K562 (cell line): ENCODE measurements at regions not wholly inside any gene's neighbourhood (a gene's known extent, or its start where the extent isn't known, plus 50 kb on each side); places are given as distances from the start of the nearest gene placed in this dataset.

ENCODE experiments used
- ATAC-seq: fragments of 200-7000 bp; cut with Tn5 transposase; 3 replicates; pipeline ENCODE4 v1.9.1; 2020; ENCODE audit warnings: moderate library complexity
- BruUV-seq: library from RNA; stranded (reverse); fragments of 400-500 nt; replicated peaks from 2 replicates; lab custom pipeline; 2021; lab: Mats Ljungman, UMichigan
- CTCF ChIA-PET: fragments of 300-600 bp; formaldehyde crosslinking; extraction: SDS; loops from one replicate; lab custom pipeline; 2021; ENCODE audit warnings: low intra/inter-chr PET ratio; lab: Yijun Ruan, JAX
- POLR2A ChIA-PET: fragments of 300-600, 350-650 bp; sonication (Branson Sonifier 250); formaldehyde crosslinking; extraction: SDS; loops from one replicate; lab custom pipeline; 2021; ENCODE audit warnings: antibody characterized with exemption, inconsistent platforms; lab: Yijun Ruan, JAX
- DNase-seq, 4 experiments: peaks; one replicate each; pipeline versions ENCODE4 v3.0.0 to v3.0.0-alpha.2; 2011 to 2018; ENCODE audit warnings: low spot score in 3 of 4, mixed read lengths in 3 of 4; ENCODE audit errors: extremely low read depth in 1 of 4
- FAIRE-seq: peaks from 2 replicates; lab custom pipeline; 2011; peaks lifted over from hg19 to GRCh38; lab: Jason Lieb, UNC
- H2AFZ ChIP-seq: 2 replicates; pipeline ENCODE4 v1.6.0; 2011; ENCODE audit warnings: low read depth, low read length, control low read depth, inconsistent platforms
- H3K27ac ChIP-seq: fragments of 200-600 bp; 3 replicates; pipeline ENCODE4 v1.8.0; 2011; ENCODE audit warnings: low read depth, mild to moderate bottlenecking, control low read depth, inconsistent platforms, low read length, moderate library complexity, mixed read lengths; ENCODE audit errors: extremely low read depth
- H3K27me3 ChIP-seq, 2 experiments: fragments of 300-600 bp in 1 of 2; 2 replicates in 1 of 2; 3 replicates in 1 of 2; pipeline versions ENCODE4 v1.6.0 to v1.8.0; 2011; ENCODE audit warnings: inconsistent platforms in 2 of 2, low read length in 2 of 2, mild to moderate bottlenecking in 1 of 2, mixed read lengths in 1 of 2, moderate library complexity in 1 of 2; ENCODE audit not compliant: control insufficient read depth in 2 of 2, insufficient read depth in 2 of 2
- H3K36me3 ChIP-seq: fragments of 300-600 bp; 3 replicates; pipeline ENCODE4 v1.8.0; 2011; ENCODE audit warnings: mild to moderate bottlenecking, low read length, inconsistent platforms; ENCODE audit not compliant: control insufficient read depth, insufficient read depth
- H3K4me1 ChIP-seq, 2 experiments: fragments of 200-600 bp in 1 of 2; replicated peaks in 1 of 2; 2 replicates in 1 of 2; 3 replicates in 1 of 2; pipeline versions ENCODE4 v1.5.1 to v1.8.0; 2011; ENCODE audit warnings: inconsistent platforms in 2 of 2, low read length in 2 of 2, mild to moderate bottlenecking in 1 of 2, mixed read lengths in 1 of 2, moderate library complexity in 1 of 2; ENCODE audit not compliant: control insufficient read depth in 2 of 2, insufficient read depth in 2 of 2
- H3K4me2 ChIP-seq: 2 replicates; pipeline ENCODE4 v1.6.1; 2011; ENCODE audit warnings: low read length, control low read depth, inconsistent platforms, mixed read lengths; ENCODE audit not compliant: insufficient read depth
- H3K4me3 ChIP-seq: fragments of 200-600 bp; sonication (generic), shearing (Covaris generic); 2 replicates; pipeline ENCODE4 v1.5.1; 2016; ENCODE audit warnings: control low read depth, inconsistent platforms
- H3K79me2 ChIP-seq: fragments of 200-600 bp; 3 replicates; pipeline ENCODE4 v1.8.0; 2011; ENCODE audit warnings: low read length, inconsistent platforms; ENCODE audit not compliant: control insufficient read depth, insufficient read depth
- H3K9ac ChIP-seq, 2 experiments: 2 replicates each; pipeline versions ENCODE4 v1.6.0 to v1.6.1; 2011; ENCODE audit warnings: low read depth in 2 of 2, low read length in 2 of 2, control low read depth in 1 of 2, inconsistent platforms in 1 of 2, mild to moderate bottlenecking in 1 of 2, mixed read lengths in 1 of 2; ENCODE audit not compliant: insufficient read depth in 1 of 2
- H3K9me1 ChIP-seq: one replicate; pipeline ENCODE4 v1.6.0; 2011; ENCODE audit warnings: inconsistent platforms, mild to moderate bottlenecking, low read length, moderate library complexity; ENCODE audit not compliant: control insufficient read depth, insufficient read depth
- H3K9me3 ChIP-seq: replicated peaks from 2 replicates; pipeline ENCODE4 v1.5.1; 2011; ENCODE audit warnings: low read depth, low read length, inconsistent platforms; ENCODE audit not compliant: control insufficient read depth, insufficient read depth
- H4K20me1 ChIP-seq: replicated peaks from 2 replicates; pipeline ENCODE4 v1.6.1; 2011; ENCODE audit warnings: low read length, inconsistent platforms, mixed read lengths; ENCODE audit not compliant: control insufficient read depth, insufficient read depth
- CBX3 ChIP-seq, 2 experiments: IDR thresholded peaks; 1 replicate in 1 of 2; 2 replicates in 1 of 2; pipeline ENCODE4 v1.6.1; 2012; ENCODE audit warnings: inconsistent platforms in 2 of 2, low read length in 2 of 2, borderline replicate concordance in 1 of 2, control low read depth in 1 of 2
- GTF3C2 ChIP-seq: IDR thresholded peaks from 3 replicates; pipeline ENCODE4 v1.6.1; 2011; ENCODE audit warnings: borderline replicate concordance, mild to moderate bottlenecking, moderate library complexity; ENCODE audit not compliant: insufficient read length; ENCODE audit errors: extremely low read depth
- HNRNPUL1 ChIP-seq: fragments of 200-400 bp; formaldehyde crosslinking; IDR thresholded peaks from 2 replicates; pipeline ENCODE4 v1.6.1; 2017; ENCODE audit warnings: low read length
- KLF16 ChIP-seq: IDR thresholded peaks from 2 replicates; pipeline ENCODE4 v1.6.1; 2016; ENCODE audit warnings: antibody characterized with exemption
- TRIM24 ChIP-seq, 2 experiments: fragments of 450-650 bp; IDR thresholded peaks; 2 replicates each; pipeline ENCODE4 v1.6.1; 2016
- TRIM28 ChIP-seq: fragments of 450-650 bp; IDR thresholded peaks from 2 replicates; pipeline ENCODE4 v1.6.1; 2017
- WGBS: fragments of 100-300 bp; shearing (Covaris generic); methylation state at CpG from one replicate; pipeline ENCODE4 v1.1.6; 2016; ENCODE audit warnings: low coverage, mixed read lengths; ENCODE audit not compliant: insufficient coverage; ENCODE audit errors: missing lambda C conversion rate; 5-methylcytosine and 5-hydroxymethylcytosine counted together
- in situ Hi-C: fragments of 300-500 bp; cut with MboI; formaldehyde crosslinking; loops from 4 replicates; pipeline ENCODE4 v1.15.0; 2018; ENCODE audit warnings: inconsistent platforms, mixed read lengths
- intact Hi-C: fragments of 100-400 bp; cut with micrococcal nuclease; formaldehyde crosslinking; loops from 2 replicates; pipeline ENCODE4 v1.14.2; 2022
- TF ChIP-seq, protein P1 (sequence below), 2 experiments: fragments of 450-650 bp; formaldehyde crosslinking in 1 of 2; IDR thresholded peaks; 2 replicates each; pipeline versions ENCODE4 v1.4.0 to v1.6.1; 2014 to 2020; ENCODE audit warnings: mild to moderate bottlenecking in 2 of 2, borderline replicate concordance in 1 of 2, low read depth in 1 of 2

- ATAC-seq (no peak), FAIRE-seq (no peak), DNase-seq (no peak)
- POLR2A ChIA-PET: interaction anchor here (1.9 kb wide), 1 partner anchor 10 kb away, joined by 4 read pairs; no protein-coding TSS in a partner anchor
- intact Hi-C loops: no loop called here
- Histone ChIP-seq H3K27me3 (no peaks in the 10 kb centered on the region), H3K9ac (no peak overlapping the region), H3K4me1 (no peaks in the 10 kb centered on the region), H3K79me2 (no peaks in the 10 kb centered on the region), H3K4me2 (no peak overlapping the region), H3K9me1 (no peaks in the 10 kb centered on the region), H3K27ac (no peak overlapping the region), H3K36me3 (no peaks in the 10 kb centered on the region), H3K9me3 (0 out of 2 replicates have a peak, but pooled peaks cover 4% of the 10 kb centered on the region), H4K20me1 (no peaks in the 10 kb centered on the region), H3K4me3 (no peak overlapping the region), H2AFZ (no peak overlapping the region)
- TF ChIP-seq CBX3 (IDR thresholded peaks at IDR 0.05; ENCODE audit: borderline replicate concordance in 1 of 2, low read length in 2 of 2): peak in 1 of 2 experiments; percentile 75; a peak in 1 of 3 replicates
- TF ChIP-seq, protein P1, sequence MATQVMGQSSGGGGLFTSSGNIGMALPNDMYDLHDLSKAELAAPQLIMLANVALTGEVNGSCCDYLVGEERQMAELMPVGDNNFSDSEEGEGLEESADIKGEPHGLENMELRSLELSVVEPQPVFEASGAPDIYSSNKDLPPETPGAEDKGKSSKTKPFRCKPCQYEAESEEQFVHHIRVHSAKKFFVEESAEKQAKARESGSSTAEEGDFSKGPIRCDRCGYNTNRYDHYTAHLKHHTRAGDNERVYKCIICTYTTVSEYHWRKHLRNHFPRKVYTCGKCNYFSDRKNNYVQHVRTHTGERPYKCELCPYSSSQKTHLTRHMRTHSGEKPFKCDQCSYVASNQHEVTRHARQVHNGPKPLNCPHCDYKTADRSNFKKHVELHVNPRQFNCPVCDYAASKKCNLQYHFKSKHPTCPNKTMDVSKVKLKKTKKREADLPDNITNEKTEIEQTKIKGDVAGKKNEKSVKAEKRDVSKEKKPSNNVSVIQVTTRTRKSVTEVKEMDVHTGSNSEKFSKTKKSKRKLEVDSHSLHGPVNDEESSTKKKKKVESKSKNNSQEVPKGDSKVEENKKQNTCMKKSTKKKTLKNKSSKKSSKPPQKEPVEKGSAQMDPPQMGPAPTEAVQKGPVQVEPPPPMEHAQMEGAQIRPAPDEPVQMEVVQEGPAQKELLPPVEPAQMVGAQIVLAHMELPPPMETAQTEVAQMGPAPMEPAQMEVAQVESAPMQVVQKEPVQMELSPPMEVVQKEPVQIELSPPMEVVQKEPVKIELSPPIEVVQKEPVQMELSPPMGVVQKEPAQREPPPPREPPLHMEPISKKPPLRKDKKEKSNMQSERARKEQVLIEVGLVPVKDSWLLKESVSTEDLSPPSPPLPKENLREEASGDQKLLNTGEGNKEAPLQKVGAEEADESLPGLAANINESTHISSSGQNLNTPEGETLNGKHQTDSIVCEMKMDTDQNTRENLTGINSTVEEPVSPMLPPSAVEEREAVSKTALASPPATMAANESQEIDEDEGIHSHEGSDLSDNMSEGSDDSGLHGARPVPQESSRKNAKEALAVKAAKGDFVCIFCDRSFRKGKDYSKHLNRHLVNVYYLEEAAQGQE (IDR thresholded peaks at IDR 0.05; ENCODE audit: borderline replicate concordance): peak; percentile 70
- TF ChIP-seq, protein P1 (CRISPR knock-in tag; IDR thresholded peaks at IDR 0.05; ENCODE audit: low read depth): no peak
- no peak for TF ChIP-seq GTF3C2
- peak; percentile 24; the same call in 1 of the 2 replicates for TF ChIP-seq KLF16
- TF ChIP-seq HNRNPUL1: no peak
- peak; percentile 19 to 67; a peak in 2 of 4 replicates for TF ChIP-seq TRIM24 (IDR thresholded peaks at IDR 0.05)
- TF ChIP-seq TRIM28: peak; percentile 48; the same call in 1 of the 2 replicates
- CTCF ChIA-PET: no interaction called here
- WGBS: 79% methylated on average over 1 of the region's 1 CpG
- BruUV-seq: no TSS peak
- in situ Hi-C loops: no loop called here
These were observed 50.7 kb upstream of the BTG1 start for GRCh38 chr12:92196368-92196767.
